HG03060 (cell line): ENCODE measurements at regions not wholly inside any gene's neighbourhood (a gene's known extent, or its start where the extent isn't known, plus 50 kb on each side); places are given as distances from the start of the nearest gene placed in this dataset.
"Not testable (repeated sequence)": the region's sequence is repeated elsewhere in the genome, so short reads cannot be mapped to it uniquely, and the experiment has no call there.

Experiments used
- ATAC-seq: cut with Tn5 transposase; IDR thresholded peaks from one replicate; pipeline ENCODE4 v1.9.1; 2021; ENCODE audit warnings: low read depth, moderate number of reproducible peaks; ENCODE audit not compliant: unreplicated experiment

- ATAC-seq = peak; percentile 82
These were observed 252.4 kb upstream of the B3GALT2 start for GRCh38 chr1:193438771-193439170.

- no peak for ATAC-seq
These were observed 251.9 kb upstream of the B3GALT2 start for GRCh38 chr1:193438312-193438711.

GRCh38 chr1:193437785-193438184 lies 251.4 kb upstream of the B3GALT2 start:
- peak; percentile 65 for ATAC-seq

GRCh38 chr1:193437333-193437732 lies 250.9 kb upstream of the B3GALT2 start:
- ATAC-seq = not testable (repeated sequence)

- ATAC-seq = no peak
These were observed 249.4 kb upstream of the B3GALT2 start for GRCh38 chr1:193435781-193436180.

DNA sequence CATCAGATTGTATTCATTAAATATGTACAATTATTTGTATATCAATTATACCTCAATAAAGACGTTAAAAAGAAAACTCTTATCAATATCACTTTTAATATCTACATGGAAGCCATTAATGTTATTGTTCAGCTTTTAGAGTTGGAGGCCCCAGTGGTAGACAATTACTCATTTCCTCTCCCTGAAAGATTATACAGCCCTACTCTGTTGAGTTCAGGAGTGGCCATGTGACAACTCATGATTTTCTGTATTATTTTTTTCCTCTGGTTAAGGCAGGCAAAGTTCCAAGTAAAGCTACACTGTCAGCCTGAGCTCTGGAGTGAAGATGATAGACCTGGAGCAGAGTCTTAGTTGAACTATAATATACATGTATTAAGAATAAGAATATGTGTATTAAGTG lies 247.9 kb upstream of the B3GALT2 start:
- ATAC-seq = no peak

- no peak for ATAC-seq
These were observed 247.2 kb upstream of the B3GALT2 start for GRCh38 chr1:193433599-193433998.

GRCh38 chr1:193432979-193433587 lies 246.7 kb upstream of the B3GALT2 start:
- no peak for ATAC-seq

DNA sequence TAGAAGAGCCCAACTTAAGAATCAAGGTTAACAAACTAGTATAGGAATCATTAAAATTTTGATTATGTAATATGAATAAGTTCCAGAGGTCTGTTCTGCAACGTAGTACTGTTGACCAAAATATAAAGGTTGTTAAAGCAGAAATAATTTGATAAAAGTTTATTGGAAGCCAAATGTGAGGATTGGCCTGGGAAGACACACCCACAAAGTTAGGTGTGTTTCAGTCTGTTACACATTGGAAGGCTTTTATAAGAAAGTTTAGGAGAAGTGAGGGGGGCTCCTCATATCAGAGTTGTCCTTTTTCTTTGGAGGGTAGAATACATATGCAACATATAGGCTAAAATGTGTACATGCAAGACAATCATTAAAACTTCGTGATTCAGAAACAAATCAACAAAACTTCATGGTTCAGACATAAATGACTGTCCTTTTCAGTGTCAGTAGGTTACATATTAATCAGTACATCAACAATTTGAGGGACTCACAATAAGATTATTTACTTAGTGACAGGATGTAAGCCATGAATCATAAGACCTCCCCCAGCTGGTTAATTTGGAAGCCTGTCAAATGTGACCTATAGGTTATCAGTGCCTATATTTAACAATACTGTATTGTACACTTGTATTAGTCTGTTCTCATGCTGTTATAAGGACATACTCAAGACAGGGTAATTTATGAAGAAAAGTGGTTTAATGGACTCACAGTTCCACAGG lies 245.0 kb upstream of the B3GALT2 start:
- no peak for ATAC-seq

DNA sequence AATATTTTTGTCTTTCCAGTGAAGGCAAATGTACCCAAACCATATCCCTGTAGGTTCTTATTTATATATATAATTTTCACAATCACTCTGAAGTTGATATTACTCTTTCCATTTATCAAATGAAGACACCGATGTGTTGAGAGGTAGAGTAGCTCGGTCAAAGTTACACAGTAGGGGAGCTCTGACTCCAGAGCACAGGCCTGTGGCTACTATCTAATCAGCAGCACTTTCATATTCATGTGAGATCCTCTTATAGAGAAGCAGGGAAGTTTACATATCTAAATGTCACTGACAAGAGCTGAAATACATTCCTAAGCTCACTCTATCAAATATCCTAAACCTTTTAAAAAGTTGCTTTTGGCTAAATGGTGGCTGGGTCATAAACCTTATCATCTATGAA lies 241.1 kb upstream of the B3GALT2 start:
- no peak for ATAC-seq

- ATAC-seq = no peak
These were observed 239.6 kb upstream of the B3GALT2 start for GRCh38 chr1:193426061-193426460.

DNA sequence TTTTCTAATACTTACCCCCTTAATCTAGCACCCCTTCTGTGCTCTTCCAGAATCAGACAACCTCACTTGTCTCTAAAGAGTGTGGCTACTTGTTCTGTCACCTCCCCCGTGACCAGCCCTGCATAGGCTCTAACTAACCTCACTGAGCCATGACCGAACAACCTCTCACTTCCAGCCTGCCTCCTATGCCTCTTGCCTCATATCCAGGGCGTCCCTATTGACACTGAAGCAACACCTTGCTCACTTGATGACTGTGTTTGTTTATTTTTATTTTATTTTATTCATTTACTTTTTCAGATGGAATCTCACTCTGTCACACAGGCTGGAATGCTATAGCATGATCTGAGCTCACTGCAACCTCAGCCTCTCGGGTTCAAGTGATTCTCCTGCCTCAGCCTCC lies 235.1 kb upstream of the B3GALT2 start:
- no peak for ATAC-seq

DNA sequence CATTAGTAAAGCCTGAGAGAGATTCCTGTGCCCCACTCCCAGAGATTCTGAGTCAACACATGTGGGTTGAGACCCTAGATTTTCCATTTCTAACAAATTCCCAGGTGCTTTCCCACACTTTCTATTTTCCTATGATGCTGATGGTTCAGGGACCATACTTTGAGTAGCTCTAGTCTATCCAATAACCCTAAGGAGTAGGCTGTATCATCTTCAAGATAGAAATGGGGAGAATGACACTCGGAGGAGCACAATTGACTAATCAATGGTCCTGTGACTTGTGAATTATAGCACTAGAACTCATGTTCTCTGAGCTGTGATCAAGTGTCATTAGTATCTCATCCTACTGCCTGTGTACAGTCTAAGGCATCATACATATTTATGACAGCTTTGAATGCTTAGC lies 232.9 kb upstream of the B3GALT2 start:
- ATAC-seq = no peak

GRCh38 chr1:193418745-193419058 lies 232.3 kb upstream of the B3GALT2 start:
- no peak for ATAC-seq

GRCh38 chr1:193417945-193418744 lies 231.7 kb upstream of the B3GALT2 start:
- ATAC-seq = no peak

DNA sequence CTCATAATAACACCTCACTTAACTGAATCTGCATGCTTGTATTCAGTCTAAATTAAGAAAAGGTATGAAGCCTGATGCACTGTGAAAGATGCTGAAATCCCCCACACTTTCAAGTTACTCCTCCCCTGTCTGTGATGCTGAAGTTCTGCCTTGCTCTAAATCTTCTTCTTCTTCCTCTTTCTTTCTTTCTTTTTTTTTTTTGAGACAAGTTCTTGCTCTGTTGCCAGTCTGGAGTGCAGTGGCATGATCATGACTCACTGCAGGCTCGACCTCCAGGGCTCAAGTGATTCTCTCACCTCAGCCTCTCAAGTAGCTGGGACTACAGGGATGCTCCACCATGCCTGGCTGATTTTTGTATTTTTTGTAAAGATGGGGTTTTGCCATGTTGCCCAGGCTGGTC lies 231.0 kb upstream of the B3GALT2 start:
- no peak for ATAC-seq

DNA sequence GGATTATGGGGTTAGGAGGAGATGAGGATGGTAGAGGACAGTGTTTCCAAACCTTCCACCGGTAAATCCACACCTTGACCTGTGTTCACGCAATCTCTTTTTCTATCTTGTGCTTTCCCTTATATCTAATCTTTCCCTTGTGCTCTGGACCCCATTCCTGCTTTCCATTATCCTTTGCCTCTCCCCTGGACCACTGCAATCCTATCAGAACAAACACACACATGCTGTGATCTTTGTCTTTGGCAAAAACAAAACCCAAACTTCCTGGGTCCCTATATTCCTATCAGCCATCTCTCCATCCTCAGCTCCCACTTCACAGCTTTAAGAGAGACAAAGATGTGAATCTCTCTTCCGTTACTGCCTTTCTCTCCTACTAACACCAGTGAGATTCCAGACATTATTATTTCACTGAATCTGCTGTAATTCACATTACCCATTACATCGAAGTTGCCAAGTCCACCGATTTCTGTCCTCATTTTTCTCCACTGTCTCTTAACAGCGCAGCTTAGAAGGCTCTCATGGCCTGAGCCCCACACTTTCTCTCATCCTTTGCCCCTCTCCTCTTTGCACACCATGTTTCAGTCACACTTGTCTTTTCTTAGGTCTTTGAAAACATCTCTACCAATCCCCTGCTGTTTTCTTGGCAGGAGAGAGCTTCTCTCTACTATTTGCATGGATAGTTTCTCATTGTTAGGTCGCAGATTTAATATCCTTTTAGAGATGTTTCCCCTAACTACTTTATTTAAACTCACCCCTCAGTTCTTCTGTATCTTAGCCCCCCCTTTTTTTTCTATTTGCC lies 230.0 kb upstream of the B3GALT2 start:
- ATAC-seq = no peak

DNA sequence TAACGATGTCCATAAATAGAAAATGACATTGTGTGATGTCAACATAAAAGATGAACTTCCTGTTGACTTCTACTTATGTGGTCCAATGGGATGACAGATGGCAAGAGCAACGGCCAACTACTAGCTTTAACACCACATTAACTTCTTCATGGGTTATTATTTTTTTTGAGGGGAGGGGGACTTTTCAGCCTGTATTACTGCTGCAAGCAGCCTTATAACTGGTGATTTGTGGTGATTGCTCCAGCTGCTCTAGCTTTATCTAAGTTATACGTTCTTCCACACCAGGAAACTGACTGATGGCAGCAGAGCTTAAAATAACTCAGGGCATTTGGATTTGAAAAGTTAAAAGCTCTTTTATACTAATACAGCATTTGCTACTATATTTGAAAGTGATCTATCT lies 228.8 kb upstream of the B3GALT2 start:
- no peak for ATAC-seq

- ATAC-seq = no peak
These were observed 227.0 kb upstream of the B3GALT2 start for GRCh38 chr1:193413376-193413775.

DNA sequence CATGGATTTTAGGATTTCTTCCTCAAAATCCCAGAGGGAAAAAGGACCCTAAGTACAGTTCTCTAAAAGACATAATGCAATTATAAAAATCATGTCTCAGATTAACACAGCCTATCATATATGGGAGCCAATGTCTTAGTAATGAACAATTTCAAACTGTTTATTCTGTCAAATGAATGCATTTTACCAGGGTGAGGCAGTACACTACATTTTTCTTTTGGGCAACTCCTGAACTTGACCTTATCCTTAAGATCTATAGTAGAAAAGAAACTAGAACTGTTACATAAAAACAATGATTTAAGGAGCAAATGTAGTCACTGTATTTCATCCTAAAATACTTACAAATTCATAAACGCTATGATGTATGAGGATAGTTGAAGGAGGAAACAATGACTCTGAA lies 226.3 kb upstream of the B3GALT2 start:
- ATAC-seq = no peak

DNA sequence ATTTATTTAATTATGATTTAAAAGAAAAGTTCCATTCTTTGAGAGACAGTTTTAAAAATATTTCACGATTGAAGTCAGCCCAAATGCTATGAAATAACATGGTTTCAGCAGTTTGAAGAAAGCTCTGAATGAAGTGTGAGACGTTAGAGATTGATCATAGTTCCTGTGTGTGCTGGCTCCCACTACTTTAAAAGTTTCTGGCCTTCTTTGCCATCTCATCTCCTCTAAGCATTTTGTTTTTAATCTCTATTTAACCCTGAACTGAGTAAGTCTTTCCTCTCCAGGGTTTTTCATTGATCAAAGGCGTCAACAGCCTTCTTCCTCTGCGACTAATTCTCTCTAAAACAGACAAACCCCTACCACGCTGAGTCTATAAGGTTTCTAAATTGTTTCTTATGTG lies 225.3 kb upstream of the B3GALT2 start:
- no peak for ATAC-seq
